ENCODE measurements at regions not wholly inside any gene's neighbourhood (a gene's known extent, or its start where the extent isn't known, plus 50 kb on each side); places are given as distances from the start of the nearest gene placed in this dataset.

DNA sequence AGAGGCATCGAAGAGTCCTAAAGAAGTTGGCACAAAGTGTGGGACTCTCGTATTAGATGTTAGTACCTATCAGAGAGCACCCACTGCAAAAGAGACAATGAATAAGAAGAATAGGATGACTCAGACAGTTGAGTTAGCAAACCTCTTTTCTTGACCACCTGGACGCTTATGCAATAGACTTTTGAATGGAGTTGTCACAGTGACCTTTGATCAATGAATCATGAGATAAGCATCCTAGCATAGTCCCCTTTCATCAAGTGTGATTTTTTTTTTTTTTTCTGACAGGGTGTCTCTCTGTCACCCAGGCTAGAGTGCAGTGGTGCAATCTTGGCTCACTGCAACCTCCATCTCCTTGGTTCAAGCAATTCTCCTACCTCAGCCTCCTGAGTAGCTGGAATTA lies 1417.9 kb upstream of the GOT2 start:
- BruUV-seq (replicated peaks), result no TSS peak
- POLR2A ChIA-PET (ENCODE audit: unreplicated experiment), result no interaction called here

DNA sequence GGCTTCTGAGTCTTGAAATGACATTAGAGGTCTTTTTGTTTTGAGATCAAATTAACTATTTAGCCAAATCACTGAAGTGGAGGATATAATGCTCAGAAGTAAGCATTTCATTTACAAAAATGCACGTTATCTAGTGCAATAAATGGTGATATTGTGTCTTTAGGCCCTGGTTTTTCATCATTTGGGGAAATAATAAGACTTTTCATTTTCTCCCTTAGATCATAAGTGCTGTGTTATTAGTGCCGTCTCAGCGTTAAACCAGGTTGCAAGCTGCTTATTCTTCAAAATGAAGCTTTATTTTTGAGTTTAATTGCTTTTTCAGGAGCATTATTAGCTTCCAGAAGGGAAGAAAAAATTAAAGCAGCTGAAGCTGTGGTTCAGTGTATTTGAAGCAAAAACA lies 1416.8 kb upstream of the GOT2 start:
- Histone ChIP-seq H4K20me1 (ENCODE audit: low read length) (no peaks in the 10 kb centered on the region), H3K27ac (ENCODE audit: low read length) (no peak overlapping the region), H2AFZ (ENCODE audit: low read length) (no peak overlapping the region), H3K9me2 (replicated peaks; ENCODE audit: low read length) (no peaks in the 10 kb centered on the region), H3K79me2 (ENCODE audit: low read length) (no peaks in the 10 kb centered on the region), H3K4me1 (ENCODE audit: insufficient read depth, low read length) (no peaks in the 10 kb centered on the region), H3K36me3 (ENCODE audit: low read depth, low read length) (no peaks in the 10 kb centered on the region), H3K9ac (ENCODE audit: low read length) (no peak overlapping the region), H3K4me3 (ENCODE audit: low read length) (no peak overlapping the region), H3K27me3 (ENCODE audit: low read length) (no peaks in the 10 kb centered on the region), H3F3A (ENCODE audit: low read length, unreplicated experiment) (no peaks in the 10 kb centered on the region), H3K9me3 (ENCODE audit: low read length) (no peaks in the 10 kb centered on the region), H3K4me2 (ENCODE audit: low read length) (no peak overlapping the region)
- intact Hi-C loops (cut with micrococcal nuclease), result no loop called here
- ATAC-seq (no peak), DNase-seq (no peak)
- TF ChIP-seq, protein P1, sequence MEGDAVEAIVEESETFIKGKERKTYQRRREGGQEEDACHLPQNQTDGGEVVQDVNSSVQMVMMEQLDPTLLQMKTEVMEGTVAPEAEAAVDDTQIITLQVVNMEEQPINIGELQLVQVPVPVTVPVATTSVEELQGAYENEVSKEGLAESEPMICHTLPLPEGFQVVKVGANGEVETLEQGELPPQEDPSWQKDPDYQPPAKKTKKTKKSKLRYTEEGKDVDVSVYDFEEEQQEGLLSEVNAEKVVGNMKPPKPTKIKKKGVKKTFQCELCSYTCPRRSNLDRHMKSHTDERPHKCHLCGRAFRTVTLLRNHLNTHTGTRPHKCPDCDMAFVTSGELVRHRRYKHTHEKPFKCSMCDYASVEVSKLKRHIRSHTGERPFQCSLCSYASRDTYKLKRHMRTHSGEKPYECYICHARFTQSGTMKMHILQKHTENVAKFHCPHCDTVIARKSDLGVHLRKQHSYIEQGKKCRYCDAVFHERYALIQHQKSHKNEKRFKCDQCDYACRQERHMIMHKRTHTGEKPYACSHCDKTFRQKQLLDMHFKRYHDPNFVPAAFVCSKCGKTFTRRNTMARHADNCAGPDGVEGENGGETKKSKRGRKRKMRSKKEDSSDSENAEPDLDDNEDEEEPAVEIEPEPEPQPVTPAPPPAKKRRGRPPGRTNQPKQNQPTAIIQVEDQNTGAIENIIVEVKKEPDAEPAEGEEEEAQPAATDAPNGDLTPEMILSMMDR (conservative IDR thresholded peaks at IDR 0.05; ENCODE audit: low read depth, low read length), result no peak
- no peak for TF ChIP-seq EZH2phosphoT487 (IDR thresholded peaks at IDR 0.05; ENCODE audit: borderline replicate concordance, low read length)
- no peak for TF ChIP-seq EZH2 (IDR thresholded peaks at IDR 0.05; ENCODE audit: low read length, unreplicated experiment)
- CTCF ChIA-PET, result no interaction called here
- no TSS peak for BruUV-seq (replicated peaks)
- POLR2A ChIA-PET (ENCODE audit: unreplicated experiment), result no interaction called here

More for the DNA sequence above, 1417.9 kb upstream of the GOT2 start:
- intact Hi-C loops (cut with micrococcal nuclease), result no loop called here
- no peak for ATAC-seq
- Histone ChIP-seq H3K9ac (ENCODE audit: low read length) (no peak overlapping the region), H2AFZ (ENCODE audit: low read length) (no peak overlapping the region), H3K4me3 (ENCODE audit: low read length) (no peak overlapping the region), H3K9me2 (replicated peaks; ENCODE audit: low read length) (no peaks in the 10 kb centered on the region), H3F3A (ENCODE audit: low read length, unreplicated experiment) (no peaks in the 10 kb centered on the region), H3K79me2 (ENCODE audit: low read length) (no peaks in the 10 kb centered on the region), H3K9me3 (ENCODE audit: low read length) (no peaks in the 10 kb centered on the region), H3K27ac (ENCODE audit: low read length) (no peak overlapping the region), H3K36me3 (ENCODE audit: low read depth, low read length) (no peaks in the 10 kb centered on the region), H4K20me1 (ENCODE audit: low read length) (no peaks in the 10 kb centered on the region), H3K4me2 (ENCODE audit: low read length) (no peak overlapping the region), H3K4me1 (ENCODE audit: insufficient read depth, low read length) (no peaks in the 10 kb centered on the region), H3K27me3 (ENCODE audit: low read length) (no peaks in the 10 kb centered on the region)
- CTCF ChIA-PET, result no interaction called here
- peak; percentile 6 for DNase-seq
- TF ChIP-seq, protein P1 (conservative IDR thresholded peaks at IDR 0.05; ENCODE audit: low read depth, low read length), result no peak
- TF ChIP-seq EZH2phosphoT487 (IDR thresholded peaks at IDR 0.05; ENCODE audit: borderline replicate concordance, low read length) (no peak), EZH2 (IDR thresholded peaks at IDR 0.05; ENCODE audit: low read length, unreplicated experiment) (no peak)

DNA sequence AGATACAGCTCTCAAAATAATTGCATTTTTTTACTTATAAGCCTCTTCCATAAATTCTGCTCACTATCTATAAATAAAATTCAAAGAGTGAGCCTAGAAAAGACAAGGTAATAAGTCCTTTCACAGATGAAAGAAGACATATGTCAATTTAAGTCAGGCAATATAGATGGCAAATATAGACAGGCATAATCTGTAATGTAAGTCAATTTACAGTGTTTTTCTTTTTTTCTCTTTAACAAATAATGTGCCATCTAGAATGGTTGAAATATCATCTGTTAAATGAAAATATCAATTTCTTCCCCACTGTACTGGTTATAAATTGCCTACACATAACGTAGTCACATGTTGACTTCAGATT lies 1409.2 kb upstream of the GOT2 start:
- DNase-seq (no peak), ATAC-seq (no peak)
- no peak overlapping the region for H2AFZ ChIP-seq (ENCODE audit: low read length)
- CTCF ChIA-PET, result no interaction called here
- no peaks in the 10 kb centered on the region for H3K27me3 ChIP-seq (ENCODE audit: low read length)
- no peak overlapping the region for H3K4me3 ChIP-seq (ENCODE audit: low read length)
- H3K9me2 ChIP-seq (replicated peaks; ENCODE audit: low read length), result no peaks in the 10 kb centered on the region
- H4K20me1 ChIP-seq (ENCODE audit: low read length), result no peaks in the 10 kb centered on the region
- H3K79me2 ChIP-seq (ENCODE audit: low read length), result no peaks in the 10 kb centered on the region
- no peak overlapping the region for H3K4me2 ChIP-seq (ENCODE audit: low read length)
- POLR2A ChIA-PET (ENCODE audit: unreplicated experiment), result no interaction called here
- H3K27ac ChIP-seq (ENCODE audit: low read length), result no peak overlapping the region
- no peak overlapping the region for H3K9ac ChIP-seq (ENCODE audit: low read length)
- H3K36me3 ChIP-seq (ENCODE audit: low read depth, low read length), result no peaks in the 10 kb centered on the region
- intact Hi-C loops (cut with micrococcal nuclease), result no loop called here
- no peaks in the 10 kb centered on the region for H3F3A ChIP-seq (ENCODE audit: low read length, unreplicated experiment)
- H3K4me1 ChIP-seq (ENCODE audit: insufficient read depth, low read length), result no peaks in the 10 kb centered on the region
- no peak for TF ChIP-seq EZH2 (IDR thresholded peaks at IDR 0.05; ENCODE audit: low read length, unreplicated experiment)
- no TSS peak for BruUV-seq (replicated peaks)
- H3K9me3 ChIP-seq (ENCODE audit: low read length), result no peaks in the 10 kb centered on the region

Measured in PC-3 (cell line).